NCI-H1436 treated with DMSO at 0.1 percent for 48 hours (cell line): ENCODE measurements at regions not wholly inside any gene's neighbourhood (a gene's known extent, or its start where the extent isn't known, plus 50 kb on each side); places are given as distances from the start of the nearest gene placed in this dataset.

Experiments
- DNase-seq: peaks from one replicate; lab custom pipeline; 2025; lab: John Stamatoyannopoulos, UW

GRCh38 chr1:115492019-115492595 lies 149.7 kb upstream of the VANGL1 start:
- no peak for DNase-seq

DNA sequence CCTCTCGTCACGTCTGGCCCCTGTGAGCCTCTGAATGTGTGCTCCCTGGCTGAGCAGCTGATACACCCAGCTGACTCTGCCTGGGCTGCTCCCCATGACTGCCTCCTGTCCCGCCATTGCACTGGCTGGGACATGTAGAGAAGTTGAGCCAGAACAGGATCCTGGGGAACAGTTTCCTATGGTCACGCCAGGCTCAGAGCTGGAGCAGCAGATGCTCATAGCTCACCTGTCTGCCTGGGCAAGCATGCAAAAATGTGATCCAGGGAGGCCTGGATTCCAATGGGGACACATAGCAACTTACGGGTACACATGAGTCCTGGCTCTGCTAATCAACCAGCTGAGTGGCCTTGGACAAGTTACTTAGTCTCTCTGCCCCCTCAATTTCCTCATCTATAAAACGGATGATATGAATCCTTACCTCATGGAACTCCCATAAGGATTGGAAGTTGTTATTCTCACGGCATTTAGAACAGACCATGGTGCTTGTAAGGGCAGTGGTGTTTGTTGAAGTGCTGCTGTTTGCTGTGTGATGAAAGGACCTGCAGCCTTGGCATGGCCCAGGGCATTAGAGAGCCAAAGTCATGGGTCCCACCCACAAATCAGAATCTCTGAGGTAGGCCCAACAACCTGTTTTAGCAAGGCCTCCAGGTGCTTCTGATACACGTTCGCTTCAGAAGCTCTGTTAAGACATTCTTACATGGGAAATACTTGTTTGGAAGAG lies 150.3 kb upstream of the VANGL1 start:
- DNase-seq = no peak

- DNase-seq = no peak
Observed at GRCh38 chr1:115479055-115479482, 141.0 kb upstream of the NGF start.

DNA sequence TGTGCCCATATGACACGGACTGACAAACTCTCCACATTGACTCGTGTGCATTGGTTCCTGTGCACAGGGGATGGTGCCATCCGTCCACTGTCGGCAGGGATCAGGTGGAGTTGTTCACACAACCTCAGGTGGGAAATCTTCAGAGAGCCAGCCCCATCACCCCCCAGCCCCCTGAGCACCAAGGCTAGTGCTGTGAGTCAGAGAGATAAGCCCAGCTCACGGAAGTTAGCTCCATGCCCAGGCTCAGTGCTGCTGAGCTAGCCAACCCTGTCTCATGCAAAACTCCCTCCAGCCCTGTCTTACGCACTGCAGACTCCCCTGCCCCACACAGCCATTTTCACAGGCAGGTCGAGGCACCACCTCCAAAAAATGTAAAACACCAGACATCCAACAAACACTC lies 139.0 kb upstream of the NGF start:
- no peak for DNase-seq

GRCh38 chr1:115476616-115477015 lies 138.6 kb upstream of the NGF start:
- DNase-seq = no peak

- DNase-seq = no peak
Observed at GRCh38 chr1:115475901-115476300, 137.9 kb upstream of the NGF start.

- DNase-seq = no peak
Observed at GRCh38 chr1:115475252-115475651, 137.2 kb upstream of the NGF start.

GRCh38 chr1:115473986-115474565 lies 136.0 kb upstream of the NGF start:
- DNase-seq = no peak

DNA sequence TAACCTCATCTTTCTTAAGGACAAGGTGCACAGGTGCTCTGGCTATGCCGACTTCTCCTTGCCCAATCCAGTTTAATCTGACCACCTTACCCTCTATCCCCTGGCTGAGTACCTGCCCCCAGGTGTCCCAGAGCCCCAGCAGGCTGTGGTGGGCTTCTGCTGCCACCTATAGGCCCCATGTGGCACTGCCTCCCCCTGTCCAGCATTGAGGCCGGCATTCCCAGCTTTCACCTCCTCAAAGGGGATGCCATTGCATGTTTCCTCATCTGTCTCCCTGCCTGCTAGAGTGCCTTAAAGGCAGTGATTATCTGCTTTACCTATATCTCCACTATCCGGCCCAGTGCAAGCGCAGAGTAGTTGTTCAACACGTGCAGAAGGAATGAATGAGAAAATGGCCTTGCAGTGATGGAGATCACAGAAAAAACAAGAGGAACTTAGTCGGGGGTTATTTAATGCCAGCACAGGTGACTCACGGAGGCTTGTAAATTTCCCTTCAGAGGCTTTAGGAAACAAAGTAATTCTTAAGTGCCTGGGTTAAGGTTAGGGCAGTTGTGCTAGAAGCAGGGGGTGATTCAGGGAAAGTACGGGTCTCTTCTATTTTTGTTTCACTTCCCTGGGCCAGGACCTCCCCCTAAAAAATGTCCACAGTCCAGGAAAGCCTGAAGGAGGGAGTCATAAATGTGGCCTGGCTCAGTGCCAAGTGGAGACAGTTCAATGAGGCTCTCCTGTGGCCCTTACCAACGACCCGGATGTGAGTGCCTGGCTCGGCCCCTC lies 131.8 kb upstream of the NGF start:
- DNase-seq = no peak

GRCh38 chr1:115467790-115468189 lies 129.7 kb upstream of the NGF start:
- DNase-seq = no peak

- DNase-seq = no peak
Observed at GRCh38 chr1:115467196-115467595, 129.1 kb upstream of the NGF start.

GRCh38 chr1:115466433-115466832 lies 128.4 kb upstream of the NGF start:
- DNase-seq = no peak

GRCh38 chr1:115465802-115466363 lies 127.8 kb upstream of the NGF start:
- DNase-seq = no peak

DNA sequence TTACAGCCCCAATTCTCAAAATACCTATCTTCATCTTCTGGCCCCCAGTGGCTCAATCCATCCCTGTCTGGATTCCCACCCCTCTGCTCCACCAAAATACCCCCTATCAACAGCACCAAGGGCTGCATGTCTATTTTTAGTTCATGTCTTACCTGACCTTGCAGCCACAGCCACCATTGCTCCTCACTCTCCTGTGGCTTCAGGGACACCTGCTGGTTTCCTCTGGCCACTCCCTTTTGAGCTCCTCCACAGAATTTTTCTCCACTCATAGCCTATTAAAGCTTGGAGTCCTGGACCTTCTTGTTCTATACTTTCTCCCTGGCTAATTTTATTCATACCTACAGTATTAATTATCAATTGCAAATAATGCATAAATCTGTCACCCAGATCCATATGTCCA lies 125.3 kb upstream of the NGF start:
- no peak for DNase-seq

GRCh38 chr1:115462566-115463076 lies 124.6 kb upstream of the NGF start:
- DNase-seq = no peak

DNA sequence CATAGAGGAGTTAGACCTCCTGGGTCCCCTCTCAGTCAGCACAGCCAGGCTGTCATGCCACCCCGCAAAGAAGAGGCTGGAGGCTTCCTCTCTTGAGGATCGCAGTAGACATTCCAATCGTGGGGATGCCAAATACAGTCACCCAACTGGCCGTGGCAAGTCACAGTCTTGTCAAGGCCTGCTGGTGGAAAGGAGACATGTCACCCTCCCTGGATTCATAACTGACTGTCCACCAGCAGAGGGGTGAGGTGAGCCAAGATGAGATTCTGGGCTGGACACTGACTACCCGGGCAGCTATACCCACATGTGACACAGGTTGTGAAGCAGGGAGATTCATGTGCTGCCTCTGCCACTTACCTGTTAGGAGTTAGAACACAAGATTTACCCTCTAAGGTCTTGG lies 123.5 kb upstream of the NGF start:
- DNase-seq = no peak

GRCh38 chr1:115459161-115459560 lies 121.1 kb upstream of the NGF start:
- no peak for DNase-seq

DNA sequence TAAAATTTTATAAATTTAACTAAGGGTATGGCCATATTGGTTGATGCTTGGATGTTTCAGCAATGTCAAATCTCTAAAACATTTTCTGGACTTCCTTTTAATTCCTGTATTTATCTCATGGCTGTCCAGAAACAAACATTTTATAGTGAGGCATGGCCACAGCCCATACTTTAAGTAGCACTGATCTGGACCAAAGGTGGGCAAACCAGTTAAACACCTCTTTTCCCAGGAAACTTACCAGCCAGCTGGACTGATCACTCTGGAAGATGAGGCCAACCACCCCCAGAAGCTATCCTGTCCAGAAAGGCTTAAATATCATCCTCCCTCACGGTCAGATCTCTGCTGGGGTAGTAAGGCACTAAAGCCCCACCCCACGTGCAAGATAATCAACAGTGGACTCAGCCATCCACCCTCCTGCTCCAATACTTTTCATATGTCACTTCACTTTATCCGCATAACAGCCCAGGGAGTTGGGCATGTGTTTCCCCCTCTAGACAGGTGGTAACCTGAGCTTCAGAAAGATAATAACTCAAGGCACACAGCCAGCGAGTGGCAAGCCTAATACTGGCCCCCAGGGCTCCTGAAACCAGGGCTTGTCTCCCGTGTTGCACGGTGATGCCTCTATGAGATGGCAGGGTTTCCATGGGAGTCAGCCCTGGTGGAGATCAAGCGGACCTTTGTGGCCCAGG lies 120.5 kb upstream of the NGF start:
- peak; percentile 45 for DNase-seq

GRCh38 chr1:115457289-115457688 lies 119.2 kb upstream of the NGF start:
- DNase-seq = peak; percentile 53

DNA sequence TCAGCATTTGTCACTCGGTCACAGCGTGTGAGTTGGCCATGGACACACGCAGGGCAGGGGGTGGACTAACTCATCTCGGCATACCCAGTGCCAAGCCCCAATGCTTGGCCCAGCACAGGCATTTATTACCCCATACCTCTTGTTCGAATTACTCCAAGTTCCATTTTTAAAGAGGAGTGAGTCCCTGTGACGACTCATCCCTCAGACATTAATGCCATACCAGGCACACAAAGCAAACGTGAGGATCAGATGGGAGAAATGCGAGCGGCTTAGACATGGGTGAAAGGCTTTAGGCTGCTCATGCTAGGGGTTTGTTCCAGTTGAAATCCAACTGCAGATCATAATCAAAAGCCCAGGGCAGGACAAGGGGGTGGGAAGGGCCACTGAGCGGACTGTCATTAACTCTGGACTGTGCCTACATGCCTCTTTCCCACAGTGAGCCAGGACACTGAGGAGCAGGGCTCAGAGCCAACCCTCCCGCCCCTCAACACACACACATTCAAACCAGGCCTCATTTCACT lies 118.5 kb upstream of the NGF start:
- DNase-seq = no peak

DNA sequence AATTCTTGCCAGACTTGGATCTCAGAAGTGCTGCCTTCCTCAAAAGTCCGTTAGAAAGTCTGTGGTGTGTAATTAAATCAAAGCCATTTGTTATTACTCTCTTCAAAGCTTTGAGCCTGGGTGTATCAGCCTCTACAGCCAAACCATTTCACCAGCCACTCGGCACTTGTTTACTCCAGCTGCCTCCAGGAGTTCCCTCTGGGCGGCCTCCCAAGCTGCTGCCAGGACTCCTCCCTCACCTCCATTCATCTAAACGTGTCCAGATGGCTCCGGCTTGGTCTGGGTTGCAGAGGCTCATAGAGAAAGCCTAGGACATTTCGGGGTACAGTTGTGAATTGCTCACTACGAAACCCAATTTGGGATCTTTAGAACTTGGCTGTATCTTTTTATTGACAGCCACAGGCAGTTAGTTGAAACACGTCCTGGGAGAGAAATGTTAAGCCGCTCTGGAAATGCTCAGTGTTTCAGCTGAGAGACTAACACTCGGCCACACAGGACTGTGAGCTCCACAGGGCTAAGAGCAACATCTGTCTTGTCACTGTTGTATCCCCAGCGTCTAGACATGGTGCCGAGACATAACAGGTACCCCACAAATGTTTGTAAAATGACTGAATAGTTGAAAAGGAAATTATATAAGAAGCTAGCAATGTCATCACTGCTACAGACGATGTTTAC lies 116.9 kb upstream of the NGF start:
- no peak for DNase-seq
